GM12875 (cell line): ENCODE measurements at regions not wholly inside any gene's neighbourhood (a gene's known extent, or its start where the extent isn't known, plus 50 kb on each side); places are given as distances from the start of the nearest gene placed in this dataset.

Source experiments
- H3K4me3 ChIP-seq: one replicate; pipeline ENCODE4 v1.5.1; 2011; ENCODE audit warnings: low read depth, low read length, control low read depth
- CTCF ChIP-seq: IDR thresholded peaks from 2 replicates; pipeline ENCODE4 v1.5.1; 2011; ENCODE audit warnings: low read depth, mild to moderate bottlenecking, control low read depth, inconsistent platforms, low read length, moderate library complexity, borderline replicate concordance; ENCODE audit not compliant: insufficient read depth

GRCh38 chr3:30945291-30945690, 50.8 kb upstream of the GADL1 start:
- TF ChIP-seq CTCF = no peak
- H3K4me3 ChIP-seq = no peak overlapping the region

- TF ChIP-seq CTCF = no peak
- no peak overlapping the region for H3K4me3 ChIP-seq
Observed at GRCh38 chr3:30948426-30948825, 54.0 kb upstream of the GADL1 start.

GRCh38 chr3:30951826-30952225, 57.4 kb upstream of the GADL1 start:
- no peak for TF ChIP-seq CTCF
- H3K4me3 ChIP-seq = no peak overlapping the region

- no peak overlapping the region for H3K4me3 ChIP-seq
- no peak for TF ChIP-seq CTCF
Observed at GRCh38 chr3:30952786-30953185, 58.3 kb upstream of the GADL1 start.

GRCh38 chr3:30954426-30954825, 60.0 kb upstream of the GADL1 start:
- no peak for TF ChIP-seq CTCF

GRCh38 chr3:30962084-30962483, 67.6 kb upstream of the GADL1 start:
- no peak overlapping the region for H3K4me3 ChIP-seq
- no peak for TF ChIP-seq CTCF

More at GRCh38 chr3:30954426-30954825, 60.0 kb upstream of the GADL1 start:
- H3K4me3 ChIP-seq = no peak overlapping the region

GRCh38 chr3:30962493-30962892, 68.0 kb upstream of the GADL1 start:
- no peak overlapping the region for H3K4me3 ChIP-seq
- TF ChIP-seq CTCF = no peak
